Panc1 (cell line): ENCODE measurements at regions not wholly inside any gene's neighbourhood (a gene's known extent, or its start where the extent isn't known, plus 50 kb on each side); places are given as distances from the start of the nearest gene placed in this dataset.

ENCODE experiments used
- ATAC-seq: fragments of 200-7000 bp; cut with Tn5 transposase; 2 replicates; pipeline ENCODE4 v1.9.1; 2020; ENCODE audit warnings: mild to moderate bottlenecking, moderate library complexity
- BruUV-seq: library from RNA; stranded (reverse); fragments of 400-500 nt; replicated peaks from 2 replicates; lab custom pipeline; 2021; lab: Mats Ljungman, UMichigan
- CTCF ChIA-PET: fragments of 300-600 bp; sonication (Branson Sonifier 250); formaldehyde crosslinking; loops from one replicate; lab custom pipeline; 2022; ENCODE audit warnings: antibody characterized with exemption; lab: Charles Lee
- POLR2A ChIA-PET: fragments of 300-600 bp; sonication (Branson Sonifier 250); formaldehyde crosslinking; loops from one replicate; lab custom pipeline; 2022; ENCODE audit warnings: antibody characterized with exemption; lab: Charles Lee
- DNase-seq: peaks from one replicate; pipeline ENCODE4 v3.0.0-alpha.2; 2010; ENCODE audit warnings: low read depth, low spot score
- H3K27ac ChIP-seq: 2 replicates; pipeline ENCODE4 v1.5.1; 2011; ENCODE audit warnings: mild to moderate bottlenecking, low read length, inconsistent platforms
- H3K27me3 ChIP-seq: fragments of 200-500 bp; sonication (Bioruptor generic); 2 replicates; pipeline ENCODE4 v1.6.0; 2014; ENCODE audit warnings: low read length, inconsistent platforms; ENCODE audit not compliant: control insufficient read depth, insufficient read depth
- H3K36me3 ChIP-seq: fragments of 200-500 bp; sonication (Bioruptor generic); 2 replicates; pipeline ENCODE4 v1.5.1; 2014; ENCODE audit warnings: inconsistent platforms, mild to moderate bottlenecking, low read length, moderate library complexity; ENCODE audit not compliant: control insufficient read depth, insufficient read depth
- H3K4me1 ChIP-seq: 2 replicates; pipeline ENCODE4 v1.5.1; 2011; ENCODE audit warnings: inconsistent platforms, mild to moderate bottlenecking, low read length, moderate library complexity; ENCODE audit not compliant: control insufficient read depth, insufficient read depth
- H3K4me3 ChIP-seq, 2 experiments: 2 replicates each; pipeline ENCODE4 v1.5.1; 2011 to 2012; ENCODE audit warnings: low read depth in 2 of 2, low read length in 2 of 2, mild to moderate bottlenecking in 2 of 2, inconsistent platforms in 1 of 2, moderate library complexity in 1 of 2
- H3K9me3 ChIP-seq: fragments of 200-500 bp; sonication (Bioruptor generic); 2 replicates; pipeline ENCODE4 v1.5.1; 2014; ENCODE audit warnings: low read depth, mild to moderate bottlenecking, inconsistent platforms, low read length, moderate library complexity; ENCODE audit not compliant: control insufficient read depth, insufficient read depth
- CTCF ChIP-seq: fragments of 450-650 bp; IDR thresholded peaks from 2 replicates; pipeline ENCODE4 v1.5.1; 2017; ENCODE audit warnings: mild to moderate bottlenecking
- POLR2AphosphoS5 ChIP-seq: IDR thresholded peaks from 2 replicates; pipeline ENCODE4 v1.6.1; 2012; ENCODE audit warnings: mild to moderate bottlenecking, low read depth, low read length, moderate library complexity
- SIN3A ChIP-seq: IDR thresholded peaks from 2 replicates; pipeline ENCODE4 v1.6.1; 2012; ENCODE audit warnings: low read depth, mild to moderate bottlenecking, low read length, moderate library complexity, borderline replicate concordance; ENCODE audit not compliant: insufficient read depth
- TCF7L2 ChIP-seq: IDR thresholded peaks from 2 replicates; pipeline ENCODE4 v1.6.1; 2011; ENCODE audit warnings: mild to moderate bottlenecking, low read depth, low read length, inconsistent platforms
- in situ Hi-C: cut with HindIII; loops from 2 replicates; pipeline ENCODE4 v1.10.0; 2016; ENCODE audit warnings: low sequenced_read_pairs, low pct_unique_long_range_greater_than_20kb
- intact Hi-C: fragments of 100-400 bp; cut with micrococcal nuclease; formaldehyde crosslinking; loops from one replicate; pipeline ENCODE4 v1.10.0; 2022; ENCODE audit not compliant: unreplicated experiment
- TF ChIP-seq, protein P1 (sequence below), 2 experiments: IDR thresholded peaks; 2 replicates each; pipeline ENCODE4 v1.6.1; 2011 to 2012; ENCODE audit warnings: low read depth in 2 of 2, control low read depth in 1 of 2, low read length in 1 of 2, mild to moderate bottlenecking in 1 of 2, moderate library complexity in 1 of 2; ENCODE audit not compliant: insufficient read depth in 1 of 2

- CTCF ChIA-PET: no interaction called here
- no peaks in the 10 kb centered on the region for H3K9me3 ChIP-seq
- DNase-seq: no peak
- H3K4me1 ChIP-seq: no peaks in the 10 kb centered on the region
- no peaks in the 10 kb centered on the region for H3K36me3 ChIP-seq
- POLR2A ChIA-PET: no interaction called here
- no peak overlapping the region for H3K4me3 ChIP-seq
- H3K27me3 ChIP-seq: no peaks in the 10 kb centered on the region
- BruUV-seq: no TSS peak
- no peak for TF ChIP-seq TCF7L2
- TF ChIP-seq, protein P1, sequence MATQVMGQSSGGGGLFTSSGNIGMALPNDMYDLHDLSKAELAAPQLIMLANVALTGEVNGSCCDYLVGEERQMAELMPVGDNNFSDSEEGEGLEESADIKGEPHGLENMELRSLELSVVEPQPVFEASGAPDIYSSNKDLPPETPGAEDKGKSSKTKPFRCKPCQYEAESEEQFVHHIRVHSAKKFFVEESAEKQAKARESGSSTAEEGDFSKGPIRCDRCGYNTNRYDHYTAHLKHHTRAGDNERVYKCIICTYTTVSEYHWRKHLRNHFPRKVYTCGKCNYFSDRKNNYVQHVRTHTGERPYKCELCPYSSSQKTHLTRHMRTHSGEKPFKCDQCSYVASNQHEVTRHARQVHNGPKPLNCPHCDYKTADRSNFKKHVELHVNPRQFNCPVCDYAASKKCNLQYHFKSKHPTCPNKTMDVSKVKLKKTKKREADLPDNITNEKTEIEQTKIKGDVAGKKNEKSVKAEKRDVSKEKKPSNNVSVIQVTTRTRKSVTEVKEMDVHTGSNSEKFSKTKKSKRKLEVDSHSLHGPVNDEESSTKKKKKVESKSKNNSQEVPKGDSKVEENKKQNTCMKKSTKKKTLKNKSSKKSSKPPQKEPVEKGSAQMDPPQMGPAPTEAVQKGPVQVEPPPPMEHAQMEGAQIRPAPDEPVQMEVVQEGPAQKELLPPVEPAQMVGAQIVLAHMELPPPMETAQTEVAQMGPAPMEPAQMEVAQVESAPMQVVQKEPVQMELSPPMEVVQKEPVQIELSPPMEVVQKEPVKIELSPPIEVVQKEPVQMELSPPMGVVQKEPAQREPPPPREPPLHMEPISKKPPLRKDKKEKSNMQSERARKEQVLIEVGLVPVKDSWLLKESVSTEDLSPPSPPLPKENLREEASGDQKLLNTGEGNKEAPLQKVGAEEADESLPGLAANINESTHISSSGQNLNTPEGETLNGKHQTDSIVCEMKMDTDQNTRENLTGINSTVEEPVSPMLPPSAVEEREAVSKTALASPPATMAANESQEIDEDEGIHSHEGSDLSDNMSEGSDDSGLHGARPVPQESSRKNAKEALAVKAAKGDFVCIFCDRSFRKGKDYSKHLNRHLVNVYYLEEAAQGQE (IDR thresholded peaks at IDR 0.05; ENCODE audit: insufficient read depth in 1 of 2, low read depth in 2 of 2, low read length in 1 of 2): no peak
- TF ChIP-seq CTCF: no peak
- no peak for TF ChIP-seq SIN3A
- no peak for TF ChIP-seq POLR2AphosphoS5
- no peak overlapping the region for H3K27ac ChIP-seq
- intact Hi-C loops (no loop called here), in situ Hi-C loops (no loop called here)
- ATAC-seq: no peak
Observed at GRCh38 chr2:138115666-138116065, 151.4 kb downstream of the HNMT start.

GRCh38 chr2:138116456-138116855 lies 152.2 kb downstream of the HNMT start:
- CTCF ChIA-PET: no interaction called here
- Histone ChIP-seq H3K36me3 (no peaks in the 10 kb centered on the region), H3K9me3 (no peaks in the 10 kb centered on the region), H3K4me3 (no peak overlapping the region), H3K27me3 (no peaks in the 10 kb centered on the region), H3K4me1 (no peaks in the 10 kb centered on the region), H3K27ac (no peak overlapping the region)
- in situ Hi-C loops (no loop called here), intact Hi-C loops (no loop called here)
- no peak for DNase-seq
- POLR2A ChIA-PET: no interaction called here
- no peak for TF ChIP-seq POLR2AphosphoS5
- TF ChIP-seq, protein P1 (IDR thresholded peaks at IDR 0.05; ENCODE audit: insufficient read depth in 1 of 2, low read depth in 2 of 2, low read length in 1 of 2): no peak
- no peak for TF ChIP-seq TCF7L2
- TF ChIP-seq CTCF: no peak
- TF ChIP-seq SIN3A: no peak
- BruUV-seq: no TSS peak
- ATAC-seq: no peak
